ENCODE measurements at regions not wholly inside any gene's neighbourhood (a gene's known extent, or its start where the extent isn't known, plus 50 kb on each side); places are given as distances from the start of the nearest gene placed in this dataset.
"Not testable (repeated sequence)": the region's sequence is repeated elsewhere in the genome, so short reads cannot be mapped to it uniquely, and the experiment has no call there.

DNA sequence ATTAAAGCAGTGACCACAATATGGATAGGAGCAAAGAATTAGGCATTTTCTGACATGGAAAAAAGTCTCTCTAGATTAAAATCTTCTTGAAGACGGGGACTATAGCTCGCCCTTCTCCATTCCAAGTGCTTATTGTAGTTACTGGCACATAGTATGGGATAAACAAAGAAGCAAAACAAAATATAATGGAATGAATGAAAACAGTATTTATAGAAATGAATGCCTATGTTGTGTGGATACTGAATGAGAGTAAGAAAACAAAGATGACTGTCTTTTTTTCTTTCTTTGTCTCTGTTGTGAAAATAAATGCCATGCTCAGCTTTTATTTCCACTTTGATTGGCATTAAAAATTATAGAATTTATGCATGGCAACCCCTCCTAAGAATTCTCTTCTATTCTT is 1414.3 kb upstream of the ACO1 start:
- DNase-seq: no peak

DNA sequence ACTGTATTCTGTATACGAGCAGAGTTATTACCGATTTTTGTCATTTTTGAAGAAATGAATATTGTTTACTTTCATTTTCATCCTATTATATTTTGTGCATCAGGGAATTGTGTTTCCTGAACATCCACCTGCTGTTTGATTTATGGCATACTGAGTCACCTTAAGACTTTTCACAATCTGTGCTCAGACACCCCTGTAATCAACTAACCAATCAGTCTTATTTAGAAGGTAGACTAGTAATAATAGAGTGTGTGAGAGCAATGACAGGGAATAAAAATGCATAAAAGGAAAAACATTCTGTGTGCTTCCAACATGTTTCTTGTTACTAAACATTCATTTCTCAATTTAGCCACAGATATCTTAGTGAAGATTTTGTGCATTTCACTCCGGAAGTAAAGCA is 1413.6 kb upstream of the ACO1 start:
- no peak for DNase-seq

DNA sequence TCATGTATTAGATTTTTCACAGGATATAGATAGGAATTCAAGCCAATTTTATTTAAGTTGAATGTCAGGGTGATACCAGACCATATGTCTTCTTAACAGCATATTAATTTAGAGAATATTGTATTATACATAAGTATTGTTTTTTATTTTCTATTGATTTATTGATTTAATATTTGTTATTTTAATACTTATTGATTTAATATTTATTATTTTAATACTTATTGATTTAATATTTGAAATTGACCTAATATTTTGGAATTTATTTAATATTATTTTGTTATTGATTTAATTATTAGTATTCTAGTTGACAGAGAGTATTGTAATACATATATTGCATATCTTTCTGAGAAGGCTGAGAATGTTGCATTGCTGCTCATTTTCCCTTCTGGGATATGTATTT is 1411.8 kb upstream of the ACO1 start:
- DNase-seq: no peak

DNA sequence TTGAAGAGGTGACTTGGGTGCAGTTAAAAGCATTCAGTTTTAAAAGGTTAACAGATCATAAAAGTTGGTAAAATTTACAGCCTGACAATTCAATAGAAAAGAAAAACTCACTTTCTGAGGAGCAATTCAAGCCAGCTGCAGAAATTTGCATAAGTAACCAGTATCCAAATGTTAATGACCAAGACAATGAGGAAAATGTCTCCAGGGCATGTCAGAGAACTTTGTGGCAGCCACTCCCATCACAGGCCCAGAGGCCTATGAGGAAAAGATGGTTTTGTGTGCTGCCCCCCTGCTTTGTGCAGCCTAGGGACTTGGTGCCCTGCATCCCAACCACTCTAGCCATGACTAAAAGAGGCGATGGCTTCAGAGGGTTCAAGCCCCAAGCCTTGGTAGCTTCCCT is 1406.5 kb upstream of the ACO1 start:
- no peak for DNase-seq

DNA sequence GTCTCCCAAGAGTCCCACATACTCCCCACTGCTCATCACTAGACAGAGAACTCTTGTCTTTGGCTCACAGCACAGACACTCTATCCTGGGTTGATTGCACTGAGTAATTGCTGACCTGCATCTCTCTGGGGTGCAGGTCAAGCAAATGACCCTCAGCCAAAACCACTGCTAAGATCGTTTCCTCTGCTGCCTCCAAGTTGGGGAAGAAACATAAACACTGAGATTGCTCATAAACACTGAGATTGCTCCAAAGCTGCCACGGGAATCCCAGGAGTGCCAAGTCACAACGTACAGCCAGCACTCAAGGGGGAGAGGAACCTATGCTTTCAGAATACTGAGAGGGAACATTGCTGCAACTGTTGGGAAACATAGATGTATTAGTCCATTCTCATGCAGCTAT is 1402.1 kb upstream of the ACO1 start:
- DNase-seq: no peak

DNA sequence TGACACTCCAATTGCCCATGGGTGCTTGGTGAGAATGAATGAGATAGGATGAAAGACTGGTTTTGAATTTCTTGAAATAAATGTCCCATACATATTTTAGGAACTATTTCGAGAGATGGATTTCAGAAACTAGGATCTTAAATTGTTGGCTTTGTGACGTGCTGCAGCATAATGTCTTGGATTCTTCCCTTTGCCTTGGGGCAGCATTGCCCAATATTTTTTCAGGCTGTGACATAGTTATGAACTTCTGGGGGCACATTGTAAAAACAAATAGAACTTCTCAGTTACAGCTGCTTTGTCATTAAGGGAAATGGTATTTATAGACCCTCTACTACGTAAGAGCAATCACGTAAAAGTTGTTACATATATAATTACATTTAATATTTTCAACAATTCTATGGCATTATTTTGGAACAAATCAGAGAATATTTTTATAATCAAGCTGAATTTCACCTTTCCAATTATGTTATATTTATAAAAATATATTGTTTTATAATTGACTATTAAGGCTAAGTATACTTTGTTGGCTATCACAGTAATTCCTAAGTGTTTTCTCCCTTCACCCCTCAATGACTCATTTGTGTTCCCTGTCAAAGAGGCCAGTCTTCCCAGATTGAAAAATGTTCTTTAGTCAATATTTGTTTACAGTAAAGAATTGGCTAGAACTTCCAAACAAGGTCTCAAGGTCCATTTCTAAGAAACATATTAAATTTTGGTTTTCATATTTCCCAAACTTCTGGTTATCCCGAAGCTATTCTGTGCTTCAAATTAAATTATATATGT is 1388.3 kb upstream of the ACO1 start:
- no peak for DNase-seq

DNA sequence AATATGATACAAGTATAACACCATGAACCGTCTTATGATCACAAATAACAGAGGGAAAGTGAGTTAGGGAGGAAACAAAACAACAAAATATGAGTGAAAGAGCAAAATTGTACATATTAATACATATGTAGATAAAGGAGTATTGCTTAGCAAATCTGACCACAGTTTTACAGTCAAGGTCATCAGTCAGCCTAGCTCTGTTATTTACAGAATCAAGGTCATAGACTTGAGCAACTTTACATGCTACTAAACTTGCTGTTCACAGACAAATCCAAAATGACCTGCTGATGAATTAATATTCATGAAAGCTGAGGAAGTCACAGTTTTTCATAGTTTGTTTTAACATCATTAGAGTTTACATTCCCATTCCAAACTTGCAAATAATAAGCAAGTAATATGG is 1387.7 kb upstream of the ACO1 start:
- no peak for DNase-seq

DNA sequence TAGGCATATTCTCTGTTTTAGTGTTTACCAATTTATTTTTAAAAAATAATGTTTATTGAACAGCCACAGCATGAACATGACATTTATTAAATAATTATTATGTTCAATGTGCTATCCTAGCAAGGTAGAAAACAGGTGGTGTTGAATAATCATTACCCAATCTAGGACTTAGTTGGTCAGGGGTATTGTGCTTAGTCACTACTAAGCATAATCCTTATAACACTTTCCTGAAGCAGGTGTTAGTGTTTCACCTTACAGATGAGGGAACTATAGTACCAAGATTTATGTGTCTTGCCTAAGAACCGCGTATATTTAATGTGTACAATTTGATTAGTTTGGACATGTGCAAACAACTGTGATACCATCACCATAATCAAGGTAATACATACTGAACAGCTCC is 1387.2 kb upstream of the ACO1 start:
- DNase-seq: no peak

DNA sequence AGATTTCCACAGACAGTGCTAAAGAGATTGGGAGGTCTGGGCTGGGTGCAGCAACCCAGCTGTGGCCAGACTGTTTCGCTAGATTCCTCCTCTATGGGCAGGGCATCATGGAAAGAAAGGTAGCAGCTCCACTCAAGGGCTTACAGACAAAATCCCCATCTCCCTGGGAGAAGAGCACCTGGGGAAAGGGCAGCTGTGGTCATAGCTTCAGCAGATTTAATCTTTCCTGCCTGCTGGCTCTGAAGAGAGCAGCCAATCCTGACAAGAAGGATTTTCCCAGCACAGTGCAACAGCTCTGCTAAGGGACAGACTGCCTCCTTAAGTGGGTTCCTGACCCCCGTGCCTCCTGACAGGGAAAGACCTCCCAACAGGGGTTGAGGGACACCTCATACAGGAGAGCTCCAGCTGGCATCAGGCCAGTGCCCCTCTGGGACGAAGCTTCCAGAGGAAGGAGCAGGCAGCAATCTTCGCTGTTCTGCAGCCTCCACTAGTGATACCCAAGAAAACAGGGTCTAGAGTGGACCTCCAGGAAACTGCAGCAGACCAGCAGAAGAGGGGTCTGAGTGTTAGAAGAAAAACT is 1379.3 kb upstream of the ACO1 start:
- DNase-seq: no peak

DNA sequence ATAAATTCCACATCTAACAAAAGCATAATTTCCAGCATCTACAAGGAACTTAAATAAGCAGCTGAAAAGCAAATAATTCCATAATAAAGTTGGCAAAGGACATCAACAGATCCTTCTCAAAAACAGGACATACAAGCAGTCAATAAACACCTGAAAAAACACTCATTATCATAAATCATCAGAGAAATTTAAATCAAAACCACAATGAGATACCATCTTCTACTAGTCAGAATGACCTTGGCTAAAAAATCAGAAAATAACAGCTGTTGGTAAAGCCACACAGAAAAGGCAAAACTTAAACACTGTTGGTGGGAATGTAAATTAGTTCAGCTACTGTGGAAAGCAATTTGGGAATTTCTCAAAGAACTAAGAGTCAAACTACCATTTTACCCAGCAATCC is 1371.1 kb upstream of the ACO1 start:
- DNase-seq: no peak

DNA sequence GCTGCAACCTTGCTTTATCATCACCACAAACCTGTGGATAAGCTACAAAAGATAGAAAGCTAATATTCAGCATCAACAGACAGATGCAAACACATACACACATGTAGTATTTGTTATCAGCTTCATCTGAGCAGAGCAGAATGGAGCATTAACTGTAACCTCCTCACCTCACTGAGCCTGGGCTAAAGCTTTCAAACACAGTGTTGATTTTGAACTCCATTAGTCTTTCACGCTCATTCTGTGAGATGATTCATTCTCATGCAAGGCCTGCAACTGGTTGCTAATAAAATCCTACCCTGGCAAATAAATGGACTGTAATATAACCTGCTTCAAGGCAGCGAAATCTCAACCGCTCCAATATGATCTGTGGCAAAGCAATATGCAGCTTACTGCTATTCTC is 1360.6 kb upstream of the ACO1 start:
- DNase-seq: no peak

DNA sequence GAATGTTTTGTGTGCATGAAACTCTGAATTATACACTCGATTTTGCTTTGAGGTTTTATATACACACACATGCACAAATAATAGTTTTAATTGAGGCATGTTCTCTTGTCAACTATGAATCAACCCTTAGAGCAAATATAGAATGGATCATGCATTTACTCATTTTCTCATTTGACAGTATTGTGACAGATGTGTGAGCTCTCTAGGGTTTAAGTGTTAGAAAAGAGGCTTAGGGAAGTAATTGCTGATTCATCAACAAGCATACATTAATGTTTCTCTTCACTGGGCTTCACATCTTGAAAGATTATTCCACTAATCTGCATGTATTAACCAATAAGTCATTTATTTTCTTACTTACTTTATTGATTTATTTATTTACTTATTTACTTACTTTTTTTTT is 1356.8 kb upstream of the ACO1 start:
- DNase-seq: no peak

DNA sequence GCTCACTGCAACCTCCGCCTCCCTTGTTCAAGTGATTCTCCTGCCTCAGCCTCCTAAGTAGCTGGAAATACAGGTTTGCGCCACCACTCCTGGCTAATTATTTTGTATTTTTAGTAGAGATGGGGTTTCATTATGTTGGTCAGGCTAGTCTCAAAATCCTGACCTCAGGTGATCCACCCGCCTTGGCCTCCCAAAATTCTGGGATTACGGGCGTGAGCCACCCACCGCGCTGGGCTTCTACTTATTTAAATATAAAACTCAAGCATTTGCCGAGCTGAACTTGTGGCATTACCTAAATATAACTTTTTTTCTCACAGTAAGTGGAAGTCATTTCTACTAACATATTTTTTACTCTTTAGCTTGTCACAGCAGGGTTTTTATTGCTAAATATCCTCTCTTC is 1356.3 kb upstream of the ACO1 start:
- DNase-seq: no peak

DNA sequence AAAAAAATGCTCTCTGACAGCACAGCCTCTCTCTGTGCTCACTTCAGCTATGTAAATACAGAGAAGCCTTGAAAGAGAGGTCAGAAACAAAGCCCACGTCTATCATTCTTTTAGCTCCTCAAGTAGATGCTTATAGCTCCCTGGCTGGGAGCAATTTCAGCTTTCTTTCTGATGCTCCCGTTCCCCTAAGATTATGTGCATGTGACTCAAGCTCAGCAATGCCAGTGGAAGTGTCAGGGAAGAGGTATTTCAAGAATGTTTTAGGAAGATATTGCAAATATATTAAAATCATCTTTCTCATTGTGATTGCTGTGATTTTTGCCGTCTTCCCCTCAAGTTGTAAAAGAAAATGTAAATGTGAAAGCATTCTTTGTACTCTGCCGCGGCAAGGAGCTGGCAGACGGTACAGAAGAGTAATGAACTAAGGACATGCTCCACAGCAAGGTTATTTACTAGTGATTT is 1353.7 kb upstream of the ACO1 start:
- no peak for DNase-seq

DNA sequence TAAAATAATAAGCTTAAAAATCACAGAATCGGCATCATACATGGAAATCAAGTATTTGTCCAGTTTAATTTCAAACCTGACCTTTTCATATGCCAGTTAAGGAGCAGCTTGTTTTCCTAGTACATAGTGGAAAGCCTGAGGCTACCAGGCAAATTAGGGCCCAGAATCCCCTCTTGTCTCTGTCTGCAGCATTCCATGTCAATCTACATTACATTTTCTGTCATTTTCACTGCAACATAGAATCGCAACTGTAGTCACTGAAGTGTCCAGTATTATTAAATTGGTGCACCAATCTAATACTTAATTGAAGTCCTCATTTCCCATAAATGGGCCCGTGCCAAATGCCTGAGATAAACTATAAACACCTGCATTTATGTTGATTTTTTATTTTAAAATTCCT is 1352.2 kb upstream of the ACO1 start:
- no peak for DNase-seq

DNA sequence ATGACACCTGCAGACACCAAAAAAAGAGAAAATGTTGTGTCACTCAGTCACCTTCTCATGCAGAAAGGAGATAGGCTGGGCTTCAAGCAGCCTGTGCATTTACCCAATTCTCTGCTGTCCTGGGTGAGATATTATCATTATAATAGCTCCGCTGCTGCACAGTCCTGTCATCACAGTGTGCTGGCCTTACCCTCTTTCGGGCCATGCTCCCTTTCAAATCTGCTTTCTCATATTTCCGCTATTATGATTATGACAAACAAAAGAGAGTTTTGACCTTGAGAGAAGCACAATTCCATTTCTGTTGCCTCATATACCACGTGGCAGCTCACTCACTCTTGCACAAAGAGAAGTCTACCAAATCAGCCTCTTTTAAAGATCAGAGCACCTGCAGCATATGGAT is 1350.1 kb upstream of the ACO1 start:
- DNase-seq: no peak

DNA sequence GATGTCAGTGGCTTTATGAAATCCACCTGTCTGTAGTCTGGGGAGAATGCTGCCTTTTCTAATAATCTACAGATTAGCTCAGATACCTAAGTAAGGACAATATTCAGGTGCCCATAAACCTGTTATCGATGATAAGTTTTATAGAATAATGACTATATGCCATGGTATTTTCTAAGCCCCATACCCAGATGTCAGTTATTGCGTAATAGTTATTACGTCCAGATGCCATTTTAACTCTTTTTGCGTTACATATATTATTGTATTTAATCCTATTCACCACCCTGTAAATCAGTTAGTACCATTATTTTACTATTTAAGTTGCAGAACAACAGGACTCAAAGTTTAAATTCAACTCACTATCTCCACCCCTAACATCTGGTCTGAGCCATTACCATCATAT is 1343.9 kb upstream of the ACO1 start:
- no peak for DNase-seq

DNA sequence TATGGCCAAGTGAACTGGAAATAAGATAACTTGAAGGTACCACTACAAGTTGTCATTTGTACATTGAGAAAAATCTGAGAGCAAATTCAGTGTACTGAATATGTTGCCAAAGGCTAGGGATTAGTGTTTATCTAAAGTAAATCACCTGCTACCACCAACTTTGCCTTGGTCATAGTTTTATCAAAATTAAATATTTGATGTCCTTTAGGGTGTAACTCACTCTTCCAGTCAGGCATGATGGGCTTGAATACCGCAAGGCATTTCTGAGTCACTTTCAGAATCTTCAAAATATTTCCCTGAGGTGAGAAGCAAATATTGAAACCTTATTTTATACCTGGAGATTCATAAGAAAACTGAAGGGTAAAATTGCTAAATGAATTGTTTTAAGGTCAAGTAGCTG is 1338.6 kb upstream of the ACO1 start:
- DNase-seq: no peak

DNA sequence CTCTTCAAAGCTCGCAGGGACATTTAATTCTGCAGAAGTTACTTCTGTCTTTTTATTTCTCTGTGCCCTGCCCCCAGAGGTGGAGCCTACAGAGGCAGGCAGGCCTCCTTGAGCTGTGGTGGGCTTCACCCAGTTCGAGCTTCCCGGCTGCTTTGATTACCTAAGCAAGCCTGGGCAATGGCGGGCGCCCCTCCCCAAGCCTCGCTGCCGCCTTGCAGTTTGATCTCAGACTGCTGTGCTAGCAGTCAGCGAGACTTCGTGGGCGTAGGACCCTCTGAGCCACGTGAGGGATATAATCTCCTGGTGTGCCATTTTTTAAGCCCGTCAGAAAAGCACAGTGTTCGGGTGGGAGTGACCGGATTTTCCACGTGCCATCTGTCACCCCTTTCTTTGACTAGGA is 1322.9 kb upstream of the ACO1 start:
- not testable (repeated sequence) for DNase-seq

DNA sequence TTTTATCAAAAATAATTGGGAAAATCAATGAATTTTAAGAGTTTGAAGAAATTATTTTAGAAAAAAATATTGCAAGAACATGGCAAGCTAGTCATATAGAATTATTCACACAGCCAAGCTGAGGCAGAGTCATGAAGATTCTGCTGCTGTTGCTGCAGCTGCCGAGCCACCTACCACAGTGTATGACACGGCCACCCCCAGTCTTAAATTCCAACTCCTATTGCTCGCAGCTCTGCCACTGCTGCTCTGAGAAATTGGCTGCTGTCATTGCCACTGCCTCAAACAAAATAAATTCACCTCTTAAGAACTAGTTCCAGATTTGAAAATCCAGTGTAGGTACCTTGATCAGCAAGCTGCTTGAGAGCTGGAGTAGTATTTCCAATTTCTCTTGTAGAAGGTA is 1318.8 kb upstream of the ACO1 start:
- DNase-seq: no peak

DNA sequence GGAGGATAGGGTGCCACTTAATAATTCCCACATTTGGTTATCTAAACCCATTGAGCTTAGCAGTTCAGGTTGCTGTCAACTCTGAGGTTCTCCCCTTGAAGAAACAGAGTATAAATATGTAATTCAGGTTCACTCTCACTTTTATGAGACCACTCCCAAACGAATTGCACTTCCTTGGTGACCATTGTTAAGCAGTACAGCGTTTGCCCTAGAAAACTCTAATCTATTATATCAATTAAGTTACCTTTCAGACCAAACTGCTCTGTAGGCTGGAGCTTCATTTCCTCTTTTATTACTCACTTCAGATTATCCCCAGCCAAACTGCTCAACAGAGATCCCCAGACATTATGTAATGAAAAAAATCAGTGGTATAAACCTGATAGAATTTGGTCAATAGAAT is 1317.0 kb upstream of the ACO1 start:
- no peak for DNase-seq

DNA sequence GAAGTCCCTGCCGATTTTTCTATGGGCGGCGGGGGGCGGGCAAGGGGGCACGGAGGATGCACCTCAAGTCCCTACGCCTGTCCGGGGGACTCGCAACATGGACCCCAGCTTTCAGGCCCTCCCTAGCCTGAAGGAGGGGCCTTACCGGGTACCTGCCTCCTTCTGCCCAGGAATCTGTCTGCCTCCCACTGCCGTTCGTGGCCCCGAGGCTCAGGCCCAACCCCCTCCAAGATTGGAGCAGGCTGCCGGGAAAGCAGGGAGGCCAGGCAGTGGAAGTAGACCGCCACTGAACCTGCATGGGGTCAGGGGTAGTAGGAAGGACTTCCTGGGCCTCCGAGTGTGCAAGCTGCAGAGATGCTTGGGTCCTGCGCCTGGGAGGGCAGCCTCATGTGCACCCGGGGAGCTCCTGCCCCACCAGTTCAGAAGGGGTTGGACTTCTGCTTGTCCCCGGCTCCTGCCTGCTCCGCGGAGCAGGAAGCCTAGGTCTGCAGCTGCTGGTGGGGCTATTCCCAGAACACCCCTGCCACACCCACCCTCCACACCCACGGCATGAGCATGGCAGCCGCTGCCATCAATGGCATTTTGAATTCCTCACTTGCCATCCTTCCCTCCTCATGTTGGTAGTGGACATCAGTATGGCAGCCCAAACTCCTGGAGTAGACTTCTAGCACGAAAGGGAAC is 1312.7 kb upstream of the ACO1 start:
- DNase-seq: no peak

DNA sequence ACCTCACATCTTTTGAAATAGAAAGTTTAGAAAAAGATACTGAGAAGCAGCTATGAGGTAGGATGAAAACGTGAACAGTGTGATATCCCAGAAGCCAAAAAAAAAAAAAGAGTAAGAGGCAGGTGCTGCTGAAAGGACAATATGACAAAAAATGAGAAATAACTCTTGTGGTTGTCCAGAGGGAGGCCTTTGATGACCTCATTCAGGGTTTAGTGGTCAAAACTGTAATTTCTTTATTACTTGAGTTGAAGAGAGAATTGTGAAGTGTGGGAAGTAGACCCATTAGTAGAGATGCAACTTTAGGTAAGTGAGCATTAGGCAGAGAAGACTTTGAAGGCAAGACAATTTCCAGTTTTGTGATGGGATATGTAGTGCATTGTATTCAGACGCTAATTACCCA is 1306.3 kb upstream of the ACO1 start:
- no peak for DNase-seq

DNA sequence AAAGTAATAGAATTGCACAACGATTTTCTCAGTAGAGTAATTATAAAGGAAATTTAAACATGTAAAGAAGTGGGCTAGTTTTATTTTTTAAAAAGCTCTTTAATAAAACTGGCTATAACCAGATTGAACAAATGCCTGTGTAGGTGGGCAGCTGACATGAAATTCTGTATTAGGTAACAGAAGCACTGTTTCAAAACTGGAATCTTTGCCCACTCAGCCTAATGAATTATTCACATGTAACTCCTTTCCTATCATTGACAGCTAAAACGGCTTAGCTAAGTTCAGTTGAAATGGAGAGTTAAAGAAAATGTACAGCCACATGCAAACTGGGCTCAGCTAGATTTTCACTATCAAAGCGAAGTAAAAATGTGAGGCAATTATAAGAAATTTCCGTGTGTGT is 1300.1 kb upstream of the ACO1 start:
- no peak for DNase-seq

Measured in NCI-H446 treated with DMSO at 0.1 percent for 48 hours (cell line).